Stimulated activated CD8-positive, alpha-beta memory T cell treated with anti-CD3 and anti-CD28 coated beads, Interleukin-2, amount 100 ng/mL, for 48 hours (primary cell): ENCODE measurements at regions not wholly inside any gene's neighbourhood (a gene's known extent, or its start where the extent isn't known, plus 50 kb on each side); places are given as distances from the start of the nearest gene placed in this dataset.
"Not testable (repeated sequence)": the region's sequence is repeated elsewhere in the genome, so short reads cannot be mapped to it uniquely, and the experiment has no call there.

Experiments
- DNase-seq, 2 donors: peaks; one replicate each; pipeline ENCODE4 v3.0.0-alpha.2; 2020; ENCODE audit warnings: low read depth in 2 of 2

DNA sequence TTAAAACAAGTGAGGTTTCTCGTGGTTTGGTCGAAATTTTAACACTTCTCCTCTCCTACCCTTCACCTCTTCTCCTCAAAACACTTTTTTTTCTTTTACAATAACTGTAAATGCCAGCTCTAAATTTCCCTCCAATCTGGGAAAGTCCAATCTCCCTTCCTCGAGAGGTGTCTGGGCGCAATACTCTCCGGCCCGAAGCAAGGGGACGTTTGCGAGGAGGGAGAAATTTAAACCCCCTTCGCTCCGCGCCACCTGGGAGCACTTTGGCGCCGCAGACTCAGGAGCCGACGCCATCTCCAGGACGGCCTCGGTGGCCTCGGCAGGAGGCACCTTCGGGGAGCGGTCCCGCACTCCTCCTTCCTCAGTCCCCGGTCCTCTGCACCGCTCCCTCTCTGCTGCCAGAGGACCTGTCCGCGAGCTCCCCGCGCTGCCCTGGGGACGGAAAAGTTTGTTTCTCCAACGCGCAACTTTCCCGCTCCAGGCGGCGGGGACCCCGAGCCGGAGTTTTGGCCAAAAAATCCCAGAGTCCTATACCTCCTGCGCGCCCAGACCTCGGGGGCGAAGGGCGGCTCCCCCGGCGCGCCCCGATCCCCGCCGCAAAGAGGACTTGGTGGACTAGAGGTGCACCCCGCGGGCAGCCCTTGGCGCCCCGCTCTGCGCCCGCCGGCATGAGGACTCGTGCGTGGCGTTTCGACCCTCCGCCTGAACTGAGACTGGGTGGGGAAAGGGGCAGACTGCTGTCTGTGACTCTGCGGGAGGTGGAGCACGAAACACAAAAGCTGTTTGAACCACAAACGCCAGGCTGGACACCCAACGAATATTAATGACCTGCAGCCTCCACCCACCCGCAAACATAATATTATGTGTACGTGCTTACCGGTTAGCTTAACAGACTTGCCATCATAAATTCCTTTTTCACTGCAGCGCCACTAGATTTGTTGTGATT, 95.2 kb upstream of the HMGA2 start:
- no peak for DNase-seq

GRCh38 chr12:65731771-65732170, 92.5 kb upstream of the HMGA2 start:
- no peak for DNase-seq

DNA sequence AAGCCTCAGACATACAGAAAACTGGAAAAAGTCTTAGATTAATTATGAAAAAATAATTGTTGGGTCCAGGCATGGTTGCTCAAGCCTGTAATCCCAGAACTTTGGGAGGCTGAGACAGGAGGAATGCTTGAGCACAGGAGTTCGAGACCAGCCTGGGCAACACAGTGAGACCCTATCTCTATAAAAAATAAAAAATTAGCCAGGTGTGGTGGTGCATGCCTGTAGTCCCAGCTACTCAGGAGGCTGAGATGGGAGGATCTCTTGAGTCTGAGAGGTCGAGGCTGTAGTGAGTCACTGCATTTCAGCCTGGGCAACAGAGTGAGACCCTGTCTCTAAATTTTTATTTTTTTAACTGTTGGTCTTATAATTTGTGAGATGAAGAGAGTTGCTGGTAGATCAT, 90.6 kb upstream of the HMGA2 start:
- not testable (repeated sequence) for DNase-seq

DNA sequence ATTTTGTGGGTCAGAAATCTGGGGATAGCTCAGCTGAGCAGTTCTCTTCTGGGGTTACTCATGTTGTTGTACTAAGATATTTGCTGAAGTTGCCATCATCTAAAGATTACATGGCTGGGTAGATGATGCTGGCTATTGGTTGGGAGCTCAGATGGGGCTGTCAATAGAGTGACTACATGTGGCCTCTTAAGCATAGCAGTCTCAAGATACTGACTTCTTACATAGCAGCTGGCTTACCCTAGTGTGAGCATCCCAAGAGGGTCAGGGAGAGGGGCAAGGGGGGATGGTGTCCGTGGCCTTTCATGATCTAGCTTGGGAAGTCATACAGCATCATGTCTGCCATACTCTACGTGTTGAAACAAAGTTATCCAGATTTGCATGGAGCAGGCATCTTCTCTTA, 90.1 kb upstream of the HMGA2 start:
- DNase-seq = no peak

- no peak for DNase-seq
These were observed 84.7 kb upstream of the HMGA2 start for GRCh38 chr12:65739606-65740005.

- no peak for DNase-seq
These were observed 83.8 kb upstream of the HMGA2 start for GRCh38 chr12:65740506-65740872.

DNA sequence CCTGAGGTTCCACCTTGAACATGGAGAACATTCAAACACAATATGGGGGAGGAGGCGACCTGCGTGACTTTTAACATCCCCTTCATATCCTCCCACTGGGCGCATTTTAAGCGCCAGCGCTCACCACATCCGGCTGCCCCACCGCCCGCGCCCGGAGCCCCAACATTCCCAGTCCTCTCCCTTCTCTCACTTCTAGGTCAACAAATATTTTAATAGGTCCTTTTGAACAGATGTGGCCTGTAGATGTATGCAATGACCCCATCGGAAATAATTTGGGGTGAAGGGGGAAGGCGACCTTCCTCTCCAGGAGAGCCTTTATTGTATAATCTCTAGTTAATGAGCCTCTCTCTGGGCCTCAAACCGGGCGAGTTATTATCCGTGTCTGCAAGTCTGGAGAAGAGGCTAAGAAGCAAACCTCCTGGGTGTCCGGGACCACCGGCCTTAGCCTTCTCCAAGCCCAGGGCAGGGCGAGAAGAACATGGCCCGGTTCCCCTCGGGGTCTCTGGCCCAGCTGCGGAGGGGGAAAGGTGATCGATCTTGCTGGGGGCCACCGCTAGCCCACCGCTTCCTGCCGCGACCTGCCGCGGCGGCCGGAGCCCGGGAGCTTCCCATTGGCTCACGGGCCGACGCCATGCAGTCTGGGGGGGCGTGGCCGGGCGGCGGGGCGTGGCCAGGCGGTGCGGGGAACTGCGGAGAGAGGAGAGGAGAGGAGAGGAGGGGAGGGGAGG, 83.2 kb upstream of the HMGA2 start:
- peak; percentile 46 to 66 for DNase-seq

GRCh38 chr12:65741656-65742017, 82.6 kb upstream of the HMGA2 start:
- DNase-seq = no peak

- DNase-seq = no peak
These were observed 82.0 kb upstream of the HMGA2 start for GRCh38 chr12:65742018-65743010.

DNA sequence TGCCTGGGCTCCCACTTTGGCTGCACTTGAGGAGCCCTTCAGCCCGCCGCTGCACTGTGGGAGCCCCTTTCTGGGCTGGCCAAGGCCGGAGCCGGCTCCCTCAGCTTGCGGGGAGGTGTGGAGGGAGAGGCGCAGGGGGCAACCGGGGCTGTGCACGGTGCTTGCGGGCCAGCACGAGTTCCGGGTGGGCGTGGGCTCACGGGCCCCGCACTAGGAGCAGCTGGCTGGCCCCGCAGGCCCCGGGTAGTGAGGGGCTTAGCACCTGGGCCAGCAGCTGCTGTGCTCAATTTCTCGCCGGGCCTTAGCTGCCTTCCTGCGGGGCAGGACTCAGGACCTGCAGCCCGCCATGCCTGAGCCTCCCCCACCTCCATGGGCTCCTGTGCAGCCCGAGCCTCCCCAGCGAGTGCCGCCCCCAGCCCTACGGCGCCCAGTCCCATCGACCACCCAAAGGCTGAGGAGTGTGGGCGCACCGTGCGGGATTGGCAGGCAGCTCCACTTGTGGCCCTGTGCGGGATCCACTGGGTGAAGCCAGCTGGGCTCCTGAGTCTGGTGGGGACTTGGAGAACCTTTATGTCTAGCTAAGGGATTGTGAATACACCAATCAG, 79.9 kb upstream of the HMGA2 start:
- DNase-seq = not testable (repeated sequence)

- DNase-seq = no peak
These were observed 76.9 kb upstream of the HMGA2 start for GRCh38 chr12:65747338-65747737.

GRCh38 chr12:65748332-65748731, 76.0 kb upstream of the HMGA2 start:
- DNase-seq = no peak

- no peak for DNase-seq
These were observed 70.0 kb upstream of the HMGA2 start for GRCh38 chr12:65754290-65754689.

- DNase-seq = no peak
These were observed 69.3 kb upstream of the HMGA2 start for GRCh38 chr12:65754744-65755595.

DNA sequence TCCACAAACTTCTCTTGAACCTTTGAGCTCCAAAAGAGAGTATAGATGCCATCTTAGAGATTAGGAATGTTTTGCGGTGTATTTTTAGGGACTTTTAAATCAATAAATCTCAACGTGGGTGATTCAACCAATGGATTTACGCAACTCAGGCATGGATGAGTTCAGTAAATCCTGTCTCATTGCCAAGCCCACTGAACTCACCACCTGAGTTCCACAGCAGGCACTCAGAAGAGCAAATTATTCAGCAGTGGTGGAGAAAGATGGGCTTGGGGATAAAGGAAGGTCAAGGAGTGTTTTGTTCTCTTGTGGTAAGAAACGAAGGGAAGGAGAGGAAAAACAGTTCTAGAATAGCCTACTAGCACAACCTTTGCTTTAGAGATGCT, 68.7 kb upstream of the HMGA2 start:
- DNase-seq = no peak

GRCh38 chr12:65756267-65756666, 68.0 kb upstream of the HMGA2 start:
- DNase-seq = no peak

DNA sequence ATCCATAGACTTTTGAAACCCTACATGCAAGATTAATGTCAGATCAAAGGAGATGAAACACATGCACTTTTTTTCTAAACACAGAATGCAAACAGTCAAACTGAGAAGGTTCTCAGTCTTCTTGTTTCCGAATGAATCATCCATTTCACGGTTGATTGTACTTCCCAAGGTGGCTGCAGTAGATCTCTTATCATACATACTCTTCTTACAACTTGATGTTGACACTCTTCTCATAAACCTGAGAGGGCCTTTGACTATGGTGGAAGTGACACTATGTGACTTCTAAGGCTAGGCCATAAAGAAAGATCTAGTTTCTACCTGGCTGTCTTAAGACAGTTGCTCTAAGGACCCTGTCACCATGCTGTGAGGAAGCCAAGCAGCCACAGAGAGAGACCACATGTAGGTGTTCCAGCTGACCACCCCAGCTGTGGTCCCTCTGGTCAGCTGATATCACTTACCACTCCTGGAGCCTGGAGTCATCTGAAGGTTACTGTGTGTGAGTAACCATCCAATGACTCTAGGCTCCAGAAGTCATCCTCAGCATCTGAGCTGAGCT, 67.2 kb upstream of the HMGA2 start:
- DNase-seq = peak in 1 of 2 donors; percentile 8

DNA sequence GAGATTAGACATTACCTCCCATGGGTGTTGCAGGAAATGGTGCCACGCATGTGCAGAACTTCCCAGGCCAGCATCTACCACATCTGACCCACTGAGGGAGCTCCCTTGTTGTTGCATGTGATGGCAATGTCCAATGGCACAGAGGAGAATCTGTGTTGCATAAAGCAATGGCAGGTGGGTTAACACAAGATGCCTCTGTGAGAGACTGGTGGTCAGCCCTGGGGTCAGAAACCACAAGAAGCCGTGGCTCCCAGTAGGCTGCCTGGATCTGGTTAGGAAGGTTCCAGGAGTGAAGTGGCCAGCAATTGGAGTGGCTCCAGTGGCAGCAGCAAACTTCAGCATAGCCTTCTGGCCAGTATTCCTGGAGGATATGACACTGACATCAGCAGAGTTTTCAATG, 65.9 kb upstream of the HMGA2 start:
- DNase-seq = no peak

DNA sequence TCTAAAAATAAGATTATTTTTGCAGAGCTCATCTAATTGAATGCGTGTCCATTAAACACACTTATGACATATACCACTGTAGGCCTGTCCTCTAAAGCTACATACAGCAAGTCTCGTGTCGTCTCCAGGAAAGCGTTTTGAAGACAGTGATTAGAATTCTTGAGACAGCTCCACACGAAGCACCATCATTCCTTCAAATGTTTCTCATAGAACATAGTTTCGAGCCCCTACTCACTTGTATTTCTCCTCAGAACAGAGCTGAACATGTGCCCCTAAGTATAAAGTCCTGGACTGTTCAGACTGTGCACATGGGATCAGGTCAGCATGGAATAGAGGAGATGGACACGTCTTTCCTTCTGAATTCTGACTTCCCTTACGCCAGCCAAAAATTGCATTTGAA, 64.5 kb upstream of the HMGA2 start:
- no peak for DNase-seq

DNA sequence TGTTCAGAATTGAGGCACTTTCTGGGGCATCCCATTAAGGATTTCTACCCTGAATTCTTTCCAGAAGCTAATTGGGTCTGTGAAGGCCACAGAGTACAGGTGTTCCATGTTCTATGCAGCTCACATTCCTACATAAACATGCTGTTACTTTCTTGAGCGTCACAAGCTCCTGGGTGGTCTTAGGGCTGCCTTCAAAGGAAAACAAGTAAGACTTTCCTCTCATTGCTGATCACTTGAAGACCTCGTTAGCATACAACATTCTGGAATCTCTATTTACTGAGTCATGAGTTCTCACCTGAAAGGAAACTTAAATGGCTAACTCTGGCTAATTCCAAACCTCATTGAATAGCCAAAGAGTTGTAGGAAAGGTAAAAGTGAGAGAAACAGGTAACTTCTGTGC, 63.0 kb upstream of the HMGA2 start:
- no peak for DNase-seq
